NB4 (cell line): ENCODE measurements at regions not wholly inside any gene's neighbourhood (a gene's known extent, or its start where the extent isn't known, plus 50 kb on each side); places are given as distances from the start of the nearest gene placed in this dataset.

Source experiments
- MAX ChIP-seq: IDR thresholded peaks from 2 replicates; pipeline ENCODE4 v1.6.1; 2011; ENCODE audit warnings: low read depth, low read length
- POLR2A ChIP-seq: IDR thresholded peaks from 2 replicates; pipeline ENCODE4 v1.6.1; 2011; ENCODE audit warnings: mild to moderate bottlenecking; ENCODE audit not compliant: insufficient read length; ENCODE audit errors: extremely low read depth
- TF ChIP-seq, protein P1 (sequence below): IDR thresholded peaks from one replicate; pipeline ENCODE4 v1.5.1; 2012; ENCODE audit warnings: low read depth, low read length

DNA sequence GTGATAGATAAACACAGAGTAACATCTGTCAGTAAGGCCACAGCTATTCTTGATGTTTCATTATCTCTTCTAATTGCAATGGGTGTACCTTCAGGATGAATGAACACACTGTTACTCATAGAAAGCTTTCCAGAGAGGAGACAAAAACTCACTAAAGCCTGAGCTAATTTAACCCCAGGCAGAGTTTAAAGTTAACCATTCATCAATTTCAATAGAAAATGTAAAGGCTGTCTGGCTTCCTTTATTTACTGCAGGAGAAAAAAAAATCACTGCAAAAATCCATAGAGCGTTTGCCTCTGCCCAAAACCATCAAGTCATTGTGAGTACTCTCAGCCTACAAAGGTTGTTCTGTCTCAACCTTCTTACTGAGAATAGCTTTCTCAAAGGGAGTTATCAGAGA, 376.9 kb downstream of the PPP4R3C start:
- TF ChIP-seq MAX (no peak), POLR2A (no peak)
- TF ChIP-seq, protein P1, sequence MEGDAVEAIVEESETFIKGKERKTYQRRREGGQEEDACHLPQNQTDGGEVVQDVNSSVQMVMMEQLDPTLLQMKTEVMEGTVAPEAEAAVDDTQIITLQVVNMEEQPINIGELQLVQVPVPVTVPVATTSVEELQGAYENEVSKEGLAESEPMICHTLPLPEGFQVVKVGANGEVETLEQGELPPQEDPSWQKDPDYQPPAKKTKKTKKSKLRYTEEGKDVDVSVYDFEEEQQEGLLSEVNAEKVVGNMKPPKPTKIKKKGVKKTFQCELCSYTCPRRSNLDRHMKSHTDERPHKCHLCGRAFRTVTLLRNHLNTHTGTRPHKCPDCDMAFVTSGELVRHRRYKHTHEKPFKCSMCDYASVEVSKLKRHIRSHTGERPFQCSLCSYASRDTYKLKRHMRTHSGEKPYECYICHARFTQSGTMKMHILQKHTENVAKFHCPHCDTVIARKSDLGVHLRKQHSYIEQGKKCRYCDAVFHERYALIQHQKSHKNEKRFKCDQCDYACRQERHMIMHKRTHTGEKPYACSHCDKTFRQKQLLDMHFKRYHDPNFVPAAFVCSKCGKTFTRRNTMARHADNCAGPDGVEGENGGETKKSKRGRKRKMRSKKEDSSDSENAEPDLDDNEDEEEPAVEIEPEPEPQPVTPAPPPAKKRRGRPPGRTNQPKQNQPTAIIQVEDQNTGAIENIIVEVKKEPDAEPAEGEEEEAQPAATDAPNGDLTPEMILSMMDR, result no peak
